ENCODE measurements at regions not wholly inside any gene's neighbourhood (a gene's known extent, or its start where the extent isn't known, plus 50 kb on each side); places are given as distances from the start of the nearest gene placed in this dataset.

- DNase-seq (ENCODE audit: extremely low spot score, insufficient read length, low read depth) (no peak), FAIRE-seq (no peak)
Measured at GRCh38 chr5:74152625-74153254, 487.8 kb downstream of the ENC1 start.

- FAIRE-seq (no peak), DNase-seq (ENCODE audit: extremely low spot score, insufficient read length, low read depth) (no peak)
Measured at GRCh38 chr5:74152136-74152535, 488.4 kb downstream of the ENC1 start.

- no peak for FAIRE-seq
- no peak for DNase-seq (ENCODE audit: extremely low spot score, insufficient read length, low read depth)
Measured at GRCh38 chr5:74149395-74149794, 491.1 kb downstream of the ENC1 start.

- FAIRE-seq (no peak), DNase-seq (ENCODE audit: extremely low spot score, insufficient read length, low read depth) (no peak)
Measured at GRCh38 chr5:74148321-74148720, 492.2 kb downstream of the ENC1 start.

- no peak for FAIRE-seq
Measured at GRCh38 chr5:74146796-74147195, 493.7 kb downstream of the ENC1 start.

GRCh38 chr5:74145951-74146350, 494.6 kb downstream of the ENC1 start:
- FAIRE-seq: no peak
- DNase-seq (ENCODE audit: extremely low spot score, insufficient read length, low read depth): no peak

More at GRCh38 chr5:74146796-74147195, 493.7 kb downstream of the ENC1 start:
- DNase-seq (ENCODE audit: extremely low spot score, insufficient read length, low read depth): no peak

- FAIRE-seq (no peak), DNase-seq (ENCODE audit: extremely low spot score, insufficient read length, low read depth) (no peak)
Measured at GRCh38 chr5:74143721-74144330, 496.7 kb downstream of the ENC1 start.

GRCh38 chr5:74143151-74143550, 497.4 kb downstream of the ENC1 start:
- FAIRE-seq (no peak), DNase-seq (ENCODE audit: extremely low spot score, insufficient read length, low read depth) (no peak)

- DNase-seq (ENCODE audit: extremely low spot score, insufficient read length, low read depth) (no peak), FAIRE-seq (no peak)
Measured at GRCh38 chr5:74141053-74141452, 499.5 kb downstream of the ENC1 start.

GRCh38 chr5:74140409-74140808, 500.1 kb downstream of the ENC1 start:
- DNase-seq (ENCODE audit: extremely low spot score, insufficient read length, low read depth) (no peak), FAIRE-seq (no peak)

- no peak for FAIRE-seq
- no peak for DNase-seq (ENCODE audit: extremely low spot score, insufficient read length, low read depth)
Measured at GRCh38 chr5:74139589-74139988, 500.9 kb downstream of the ENC1 start.

GRCh38 chr5:74138721-74139120, 501.8 kb downstream of the ENC1 start:
- FAIRE-seq: no peak
- no peak for DNase-seq (ENCODE audit: extremely low spot score, insufficient read length, low read depth)

GRCh38 chr5:74136276-74136825, 504.2 kb downstream of the ENC1 start:
- FAIRE-seq (no peak), DNase-seq (ENCODE audit: extremely low spot score, insufficient read length, low read depth) (no peak)

- DNase-seq (ENCODE audit: extremely low spot score, insufficient read length, low read depth) (no peak), FAIRE-seq (no peak)
Measured at GRCh38 chr5:74135033-74135432, 505.5 kb downstream of the ENC1 start.

GRCh38 chr5:74132485-74132884, 506.5 kb downstream of the ARHGEF28 start:
- DNase-seq (ENCODE audit: extremely low spot score, insufficient read length, low read depth): no peak
- FAIRE-seq: no peak

- FAIRE-seq (no peak), DNase-seq (ENCODE audit: extremely low spot score, insufficient read length, low read depth) (no peak)
Measured at GRCh38 chr5:74131250-74131649, 505.3 kb downstream of the ARHGEF28 start.

GRCh38 chr5:74130155-74130897, 504.3 kb downstream of the ARHGEF28 start:
- FAIRE-seq: no peak
- DNase-seq (ENCODE audit: extremely low spot score, insufficient read length, low read depth): no peak

- FAIRE-seq: no peak
- DNase-seq (ENCODE audit: extremely low spot score, insufficient read length, low read depth): no peak
Measured at GRCh38 chr5:74127381-74128320, 501.7 kb downstream of the ARHGEF28 start.

- no peak for DNase-seq (ENCODE audit: extremely low spot score, insufficient read length, low read depth)
- FAIRE-seq: no peak
Measured at GRCh38 chr5:74126294-74126693, 500.3 kb downstream of the ARHGEF28 start.

GRCh38 chr5:74124826-74125225, 498.8 kb downstream of the ARHGEF28 start:
- FAIRE-seq: no peak
- no peak for DNase-seq (ENCODE audit: extremely low spot score, insufficient read length, low read depth)
